HG02610 (cell line): ENCODE measurements at regions not wholly inside any gene's neighbourhood (a gene's known extent, or its start where the extent isn't known, plus 50 kb on each side); places are given as distances from the start of the nearest gene placed in this dataset.
"Not testable (repeated sequence)": the region's sequence is repeated elsewhere in the genome, so short reads cannot be mapped to it uniquely, and the experiment has no call there.

Source experiments
- ATAC-seq: cut with Tn5 transposase; IDR thresholded peaks from one replicate; pipeline ENCODE4 v1.9.1; 2021; ENCODE audit warnings: mild to moderate bottlenecking, moderate library complexity; ENCODE audit not compliant: unreplicated experiment

GRCh38 chr4:31417040-31417439 is 696.9 kb downstream of the PCDH7 start:
- ATAC-seq, result no peak

GRCh38 chr4:31422006-31422405 is 701.8 kb downstream of the PCDH7 start:
- no peak for ATAC-seq

- ATAC-seq, result no peak
These were observed 707.5 kb downstream of the PCDH7 start for GRCh38 chr4:31427691-31428090.

- ATAC-seq, result no peak
These were observed 722.1 kb downstream of the PCDH7 start for GRCh38 chr4:31442236-31442635.

- no peak for ATAC-seq
These were observed 725.4 kb downstream of the PCDH7 start for GRCh38 chr4:31445526-31445925.

GRCh38 chr4:31455612-31456011 is 735.4 kb downstream of the PCDH7 start:
- no peak for ATAC-seq

- ATAC-seq, result no peak
These were observed 738.6 kb downstream of the PCDH7 start for GRCh38 chr4:31458813-31459212.

- no peak for ATAC-seq
These were observed 741.3 kb downstream of the PCDH7 start for GRCh38 chr4:31461421-31461820.

GRCh38 chr4:31467781-31468180 is 747.6 kb downstream of the PCDH7 start:
- ATAC-seq, result no peak

- no peak for ATAC-seq
These were observed 754.1 kb downstream of the PCDH7 start for GRCh38 chr4:31474221-31474620.

- no peak for ATAC-seq
These were observed 762.5 kb downstream of the PCDH7 start for GRCh38 chr4:31482691-31483090.

- not testable (repeated sequence) for ATAC-seq
These were observed 779.0 kb downstream of the PCDH7 start for GRCh38 chr4:31499216-31499615.

GRCh38 chr4:31516520-31516919 is 796.4 kb downstream of the PCDH7 start:
- ATAC-seq, result no peak

- ATAC-seq, result no peak
These were observed 798.7 kb downstream of the PCDH7 start for GRCh38 chr4:31518796-31519250.

GRCh38 chr4:31530555-31530954 is 810.4 kb downstream of the PCDH7 start:
- ATAC-seq, result no peak

GRCh38 chr4:31538877-31539276 is 818.7 kb downstream of the PCDH7 start:
- no peak for ATAC-seq

- no peak for ATAC-seq
These were observed 819.3 kb downstream of the PCDH7 start for GRCh38 chr4:31539284-31540069.

GRCh38 chr4:31545330-31545729 is 825.2 kb downstream of the PCDH7 start:
- ATAC-seq, result no peak

GRCh38 chr4:31545755-31546154 is 825.6 kb downstream of the PCDH7 start:
- no peak for ATAC-seq

GRCh38 chr4:31548021-31548420 is 827.9 kb downstream of the PCDH7 start:
- no peak for ATAC-seq

GRCh38 chr4:31548823-31549222 is 828.7 kb downstream of the PCDH7 start:
- no peak for ATAC-seq

GRCh38 chr4:31549256-31549655 is 829.1 kb downstream of the PCDH7 start:
- no peak for ATAC-seq

- no peak for ATAC-seq
These were observed 837.3 kb downstream of the PCDH7 start for GRCh38 chr4:31557437-31557836.
